DMS53 treated with DMSO at 0.1 percent for 48 hours (cell line): ENCODE measurements at regions not wholly inside any gene's neighbourhood (a gene's known extent, or its start where the extent isn't known, plus 50 kb on each side); places are given as distances from the start of the nearest gene placed in this dataset.
"Not testable (repeated sequence)": the region's sequence is repeated elsewhere in the genome, so short reads cannot be mapped to it uniquely, and the experiment has no call there.

ENCODE experiments used
- DNase-seq: peaks from one replicate; lab custom pipeline; 2025; ENCODE audit not compliant: unreplicated experiment; lab: John Stamatoyannopoulos, UW

DNA sequence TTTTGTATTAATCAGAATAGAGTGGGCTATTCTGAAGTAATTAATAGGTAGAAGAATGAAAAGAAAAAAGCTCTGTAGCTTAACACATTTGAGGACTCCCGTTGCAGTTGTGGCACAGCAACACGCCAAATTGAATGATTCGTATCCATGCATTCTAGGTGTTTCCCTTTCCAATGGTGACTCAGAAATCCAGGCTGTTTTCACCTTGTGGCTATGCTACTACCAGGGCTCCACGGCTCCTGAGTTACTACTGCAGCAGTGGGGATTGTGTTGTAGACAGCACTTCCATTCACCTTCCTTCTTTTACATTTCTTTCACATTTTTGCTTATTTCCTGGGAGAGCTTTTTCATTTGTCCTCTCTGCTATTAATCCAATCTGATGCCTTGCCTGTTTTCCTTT, 1616.4 kb downstream of the CDH8 start:
- no peak for DNase-seq

GRCh38 chr16:60414613-60415012, 1621.6 kb downstream of the CDH8 start:
- DNase-seq = no peak

DNA sequence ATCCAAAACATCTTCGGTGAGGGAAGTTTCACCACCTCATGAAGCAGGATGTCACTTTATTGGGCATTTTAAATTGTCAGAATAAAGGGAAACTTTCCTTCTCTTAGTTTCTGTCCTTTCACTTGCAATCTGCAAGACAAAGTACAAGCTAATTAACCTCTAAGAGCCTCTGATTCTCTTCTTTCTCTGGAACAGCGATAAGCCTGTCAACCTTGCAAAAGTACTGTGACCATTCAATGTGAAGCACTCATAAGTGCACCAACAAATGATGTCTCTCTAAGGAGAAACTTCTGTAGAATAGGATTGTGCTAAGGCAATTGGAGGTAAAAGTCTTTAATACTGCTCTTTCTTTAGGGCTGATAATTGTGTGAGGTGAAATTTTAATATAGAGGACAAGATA, 1622.3 kb downstream of the CDH8 start:
- no peak for DNase-seq

GRCh38 chr16:60407606-60408005, 1628.6 kb downstream of the CDH8 start:
- no peak for DNase-seq

DNA sequence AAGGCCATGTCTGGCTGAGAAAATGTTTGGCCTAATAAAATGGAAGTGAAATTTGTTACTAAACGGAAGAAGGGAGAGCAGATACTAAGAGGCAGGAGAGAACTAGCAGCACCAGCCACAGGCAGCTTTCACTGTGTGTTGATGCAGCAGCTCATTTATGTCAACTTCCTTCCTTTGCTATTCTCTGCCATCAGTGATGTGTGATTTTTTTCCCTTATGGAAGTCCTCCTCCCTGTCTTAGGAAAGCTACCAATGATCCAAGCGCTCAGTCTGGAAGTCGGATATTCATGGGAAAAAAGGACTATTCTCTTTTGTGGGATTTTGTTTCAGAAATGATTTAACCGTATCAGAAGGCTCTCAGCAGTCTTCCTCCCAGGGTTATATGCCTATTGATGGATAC, 1629.2 kb downstream of the CDH8 start:
- no peak for DNase-seq

DNA sequence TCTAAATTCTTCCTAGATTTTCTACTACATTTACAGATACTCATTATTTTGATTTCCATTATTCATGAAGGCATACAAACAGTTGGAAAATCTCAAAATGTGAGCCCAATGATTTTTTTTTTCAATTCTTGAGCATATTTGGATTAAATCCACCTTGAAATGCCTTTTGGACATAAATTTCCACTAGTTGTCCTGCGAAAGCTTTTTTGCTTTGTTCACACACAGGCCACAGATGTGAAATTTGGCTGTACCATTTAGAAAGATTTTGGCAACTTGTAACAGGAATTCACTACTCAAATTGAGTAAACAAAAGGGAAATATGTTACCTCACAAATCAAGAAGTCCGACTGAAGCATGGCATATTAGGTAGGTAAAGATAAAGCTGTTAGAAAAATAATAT, 1631.0 kb downstream of the CDH8 start:
- no peak for DNase-seq

GRCh38 chr16:60404401-60404800, 1631.8 kb downstream of the CDH8 start:
- no peak for DNase-seq

GRCh38 chr16:60402941-60403340, 1633.3 kb downstream of the CDH8 start:
- not testable (repeated sequence) for DNase-seq

DNA sequence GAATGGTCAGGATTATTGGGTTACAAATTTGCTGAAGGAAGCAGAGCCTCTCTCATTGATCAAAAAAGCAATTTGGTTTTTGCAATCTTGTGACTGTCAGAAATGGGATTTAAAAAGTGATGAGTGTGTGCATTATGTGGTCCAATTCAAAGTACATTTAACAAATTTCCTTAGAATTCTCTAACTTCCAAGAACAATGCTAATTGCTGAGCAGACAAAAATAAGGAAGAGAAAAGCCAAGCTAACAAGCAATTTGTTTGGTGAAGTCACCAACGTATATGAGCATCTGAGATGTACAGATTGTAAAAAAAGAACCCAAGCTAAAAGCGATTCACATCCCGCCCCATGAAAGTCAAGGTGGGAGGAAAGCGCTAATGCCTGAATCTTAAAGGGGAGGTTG, 1643.9 kb downstream of the CDH8 start:
- no peak for DNase-seq

DNA sequence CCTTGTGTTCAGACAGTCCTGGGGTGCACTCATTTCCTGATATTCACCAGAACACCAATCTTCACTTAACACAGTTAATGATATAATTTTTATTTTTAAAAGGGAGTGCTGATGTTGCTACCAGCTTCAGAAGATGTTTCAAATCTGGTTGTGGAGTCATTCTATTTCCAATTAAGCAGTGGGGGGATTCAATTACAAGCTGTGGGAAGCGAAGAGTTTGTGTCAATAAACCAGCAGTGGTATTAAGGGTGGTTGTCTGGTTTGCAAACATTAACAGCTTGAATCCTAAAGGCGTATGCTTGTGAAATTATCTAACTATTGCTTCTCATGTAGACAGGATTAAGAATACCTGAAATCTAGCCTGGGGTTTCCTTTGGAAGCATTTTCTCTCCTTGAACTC, 1637.5 kb upstream of the GOT2 start:
- DNase-seq = no peak

- no peak for DNase-seq
These were observed 1633.6 kb upstream of the GOT2 start for GRCh38 chr16:60367739-60368138.

DNA sequence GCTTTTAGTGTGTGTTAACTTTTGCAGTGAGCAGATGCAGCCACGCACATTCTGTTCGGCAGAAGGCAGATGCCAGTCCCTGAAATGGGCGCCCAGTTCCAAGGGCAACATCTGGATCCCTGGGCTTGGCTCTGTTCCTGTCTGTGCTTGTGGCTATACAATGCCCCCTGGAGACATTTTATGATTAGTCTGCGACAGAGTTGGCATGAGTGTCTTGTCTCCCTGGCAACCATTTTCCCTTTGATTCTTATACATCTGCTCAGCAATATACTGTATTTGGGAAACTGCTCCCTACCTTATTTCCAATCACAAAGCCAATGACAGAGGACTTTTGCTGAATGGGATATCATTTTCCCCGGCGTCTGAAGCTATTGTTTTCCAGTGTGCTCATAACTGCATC, 1629.5 kb upstream of the GOT2 start:
- no peak for DNase-seq

DNA sequence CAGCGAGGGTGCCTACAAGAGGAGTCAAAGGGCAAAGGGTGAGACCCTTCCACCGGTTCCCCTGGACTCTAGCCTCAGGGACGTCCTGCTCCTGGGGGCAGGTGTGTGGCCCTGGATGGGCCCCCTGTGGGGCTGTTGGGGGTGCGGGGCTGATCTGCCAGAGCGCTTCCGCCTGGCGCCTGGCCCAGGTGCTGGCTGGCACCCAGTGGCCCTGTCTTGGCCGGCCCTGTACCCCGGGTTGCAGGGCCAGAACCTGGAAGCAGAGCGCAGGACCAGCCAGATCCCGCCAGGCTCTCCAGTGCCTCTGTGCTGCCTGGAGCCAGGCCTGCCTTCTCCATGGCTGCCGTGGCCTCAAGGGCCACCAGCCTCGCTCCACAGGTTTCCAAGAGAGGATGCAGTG, 1625.8 kb upstream of the GOT2 start:
- not testable (repeated sequence) for DNase-seq

GRCh38 chr16:60359412-60359811, 1625.3 kb upstream of the GOT2 start:
- not testable (repeated sequence) for DNase-seq

DNA sequence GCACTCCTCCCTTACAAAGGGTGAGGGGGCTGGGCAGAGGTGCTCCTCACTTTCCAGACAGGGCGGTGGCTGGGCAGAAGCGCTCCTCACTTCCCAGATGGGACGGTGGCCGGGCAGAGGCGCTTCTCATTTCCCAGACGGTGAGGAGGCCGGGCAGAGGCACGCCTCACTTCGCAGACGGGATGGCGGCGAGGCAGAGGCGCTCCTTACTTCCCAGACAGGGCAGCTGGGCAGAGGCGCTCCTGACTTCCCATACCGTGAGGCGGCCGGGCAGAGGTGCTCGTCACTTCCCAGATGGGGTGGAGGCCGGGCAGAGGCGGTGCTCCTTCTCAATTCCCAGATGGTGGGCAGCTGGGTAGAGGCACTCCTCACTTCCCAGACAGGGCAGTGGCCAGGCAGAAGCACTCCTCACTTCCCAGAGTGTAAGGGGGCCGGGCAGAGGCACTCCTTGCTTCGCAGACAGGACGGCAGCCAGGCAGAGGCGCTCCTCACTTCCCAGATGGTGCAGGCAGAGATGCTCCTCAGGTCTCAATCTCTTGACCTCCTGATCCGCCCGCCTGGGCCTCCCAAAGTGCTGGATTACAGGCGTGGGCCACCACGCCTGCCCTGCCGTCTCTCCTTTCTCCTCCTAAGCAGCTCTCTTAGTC, 1623.9 kb upstream of the GOT2 start:
- DNase-seq = not testable (repeated sequence)

DNA sequence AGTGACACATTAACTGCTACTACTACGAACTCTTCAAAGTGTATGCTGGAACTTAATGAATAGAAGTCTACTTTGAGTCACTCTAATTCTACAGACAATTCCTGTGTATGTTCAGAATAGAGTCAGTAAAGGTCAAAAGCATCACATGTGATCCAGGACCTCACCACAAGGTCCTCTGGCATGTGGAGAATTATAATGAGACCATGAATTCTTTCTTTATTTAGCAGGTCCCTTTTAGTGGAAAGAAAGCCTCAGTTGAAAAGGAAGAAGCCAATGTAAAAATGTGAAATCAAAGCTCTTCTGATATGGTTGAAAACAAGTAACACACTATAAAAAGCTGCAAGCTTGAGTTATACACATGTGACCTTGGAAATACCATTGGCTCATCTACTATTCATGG, 1612.1 kb upstream of the GOT2 start:
- DNase-seq = no peak

GRCh38 chr16:60337671-60338070, 1603.6 kb upstream of the GOT2 start:
- no peak for DNase-seq

DNA sequence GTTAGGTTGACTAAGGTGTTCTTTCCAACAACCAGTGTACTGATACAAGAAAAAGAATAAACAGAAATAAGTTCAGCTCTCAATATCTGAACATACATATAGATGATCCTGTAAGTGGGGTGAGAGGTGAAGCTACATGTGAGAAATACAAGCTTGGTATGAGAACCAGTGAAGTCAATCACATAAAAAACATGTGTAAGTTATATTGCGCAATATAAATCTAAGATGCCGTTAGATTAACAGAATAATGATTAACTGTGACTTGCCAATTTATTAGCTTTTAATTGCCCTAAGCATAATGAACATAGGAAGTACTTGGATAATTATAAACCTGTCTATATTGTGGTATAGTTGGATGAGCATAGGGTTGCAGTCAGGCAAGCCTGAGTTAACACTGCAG, 1597.1 kb upstream of the GOT2 start:
- no peak for DNase-seq

DNA sequence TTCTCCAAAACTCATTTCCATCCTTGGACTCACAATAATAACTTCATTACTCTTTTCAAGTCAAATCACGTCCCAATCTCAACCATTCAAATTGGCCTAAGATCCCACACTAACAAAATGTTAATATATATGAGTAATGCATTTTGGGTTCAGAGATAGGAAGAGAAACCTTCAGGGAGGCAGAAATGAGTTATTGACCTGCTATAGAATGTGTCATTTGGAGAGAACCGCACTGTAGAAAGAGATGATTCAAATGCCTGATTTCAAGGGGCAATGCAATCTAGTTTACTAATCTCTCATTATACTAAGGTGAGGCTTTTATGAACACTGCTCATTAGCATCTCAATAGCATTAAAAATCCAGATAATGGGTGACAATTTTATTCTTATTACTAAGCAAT, 1595.0 kb upstream of the GOT2 start:
- no peak for DNase-seq

DNA sequence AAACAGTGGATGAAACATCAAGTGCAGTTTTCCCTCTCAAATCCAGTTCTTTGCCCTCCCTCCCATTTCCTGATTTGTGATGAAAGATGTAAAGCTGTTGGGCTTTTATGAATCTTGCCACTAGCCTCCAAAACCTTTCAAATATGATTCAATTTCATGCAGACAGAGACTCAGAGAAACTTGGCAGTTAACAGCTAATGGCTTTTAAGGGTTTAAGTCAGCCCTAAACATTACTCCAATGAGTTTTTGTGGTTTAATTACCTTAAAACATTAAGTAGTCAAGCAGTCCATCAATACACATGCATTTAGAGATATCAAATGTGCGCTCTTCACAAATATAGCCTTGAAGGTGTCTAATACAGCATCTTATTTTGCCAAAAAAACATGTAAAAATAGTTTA, 1594.0 kb upstream of the GOT2 start:
- DNase-seq = no peak

DNA sequence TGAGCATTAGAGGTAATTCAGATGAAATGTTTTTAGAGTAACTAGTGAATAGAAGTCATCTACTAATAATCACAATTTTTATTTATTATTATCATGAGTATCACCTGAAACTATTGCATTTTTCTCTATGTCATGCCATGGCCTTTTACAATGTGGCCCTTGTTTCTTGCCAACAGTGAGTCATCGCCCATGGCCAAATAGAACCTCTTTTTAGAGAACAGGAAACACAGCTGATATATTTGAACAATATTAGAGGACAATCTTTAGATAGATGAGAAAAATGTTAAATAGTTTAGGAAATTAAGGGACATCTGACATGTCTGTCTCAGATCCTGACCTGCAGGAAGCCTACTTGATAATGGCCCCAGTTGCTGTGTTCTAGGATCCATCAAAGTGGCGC, 1584.4 kb upstream of the GOT2 start:
- no peak for DNase-seq

DNA sequence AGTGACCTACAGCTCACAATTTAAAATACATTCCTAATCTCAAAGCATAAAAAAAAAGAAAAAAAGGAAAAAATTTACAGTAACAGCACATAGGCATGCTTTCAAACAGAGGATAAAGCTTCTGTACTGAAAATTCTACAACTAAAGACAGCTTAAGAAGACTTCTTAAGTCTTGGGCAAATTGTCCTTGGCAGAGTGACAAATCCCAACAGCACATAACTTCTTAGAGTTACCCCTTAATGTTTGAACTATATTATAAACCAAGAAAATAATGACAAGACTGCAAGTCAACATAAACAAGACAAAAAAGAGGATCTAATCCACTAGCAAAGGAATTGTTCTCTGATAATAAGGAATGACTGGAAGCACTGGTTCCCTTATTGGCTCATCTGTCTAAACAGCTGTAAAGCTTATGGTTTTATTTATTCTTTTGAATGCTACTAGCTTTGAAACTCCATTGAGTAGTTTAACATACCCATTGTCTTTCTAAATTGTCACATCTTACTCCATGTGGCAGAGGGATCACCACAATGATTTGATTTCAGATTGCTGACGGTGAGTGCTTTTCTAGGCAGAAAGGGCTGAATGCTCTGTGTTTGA, 1576.8 kb upstream of the GOT2 start:
- DNase-seq = no peak

DNA sequence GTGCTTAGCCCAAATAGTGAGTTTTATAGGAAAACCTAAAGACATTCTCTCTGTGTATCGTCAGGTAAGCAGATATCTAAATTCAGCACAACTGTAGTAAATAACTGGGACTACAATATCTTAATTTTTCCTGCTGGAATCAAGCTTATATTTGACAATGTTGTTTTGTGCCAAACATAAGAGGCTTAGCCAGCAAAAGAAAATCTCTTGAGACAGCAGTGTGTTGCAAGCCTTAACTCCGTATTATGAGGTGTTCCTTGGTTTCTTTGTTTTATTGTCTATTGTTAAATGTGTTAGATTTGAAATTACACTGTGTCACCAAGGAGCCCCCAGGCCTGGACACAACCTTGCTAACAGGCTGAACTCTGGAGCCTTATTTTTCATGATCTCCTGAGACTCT, 1570.6 kb upstream of the GOT2 start:
- DNase-seq = no peak
